IPS-NIHi11 (cell line): ENCODE measurements at regions not wholly inside any gene's neighbourhood (a gene's known extent, or its start where the extent isn't known, plus 50 kb on each side); places are given as distances from the start of the nearest gene placed in this dataset.
"Not testable (repeated sequence)": the region's sequence is repeated elsewhere in the genome, so short reads cannot be mapped to it uniquely, and the experiment has no call there.

ENCODE experiments used
- DNase-seq: peaks from one replicate; pipeline ENCODE4 v3.0.0; 2012; ENCODE audit warnings: mixed read lengths, low spot score

- no peak for DNase-seq
Observed at GRCh38 chr3:154818676-154819255, 261.4 kb upstream of the MME start.

DNA sequence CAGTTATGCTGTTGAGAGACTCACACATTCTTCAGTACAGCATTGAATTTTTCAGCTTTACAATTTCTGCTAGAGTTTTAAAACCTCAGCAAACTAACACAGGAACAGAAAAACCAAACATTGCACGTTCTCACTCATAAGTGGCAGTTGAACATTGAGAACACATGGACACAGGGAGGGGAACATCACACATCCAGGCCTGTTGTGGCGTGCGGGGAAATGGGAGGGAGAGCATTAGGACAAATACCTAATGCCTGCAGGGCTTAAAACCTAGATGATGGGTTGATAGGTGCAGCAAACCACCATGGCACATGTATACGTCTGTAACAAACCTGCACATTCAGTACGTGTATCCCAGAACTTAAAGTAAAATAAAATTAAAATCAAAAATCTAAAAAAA is 270.1 kb upstream of the MME start:
- not testable (repeated sequence) for DNase-seq

- DNase-seq, result no peak
Observed at GRCh38 chr3:154801729-154802128, 278.4 kb upstream of the MME start.

DNA sequence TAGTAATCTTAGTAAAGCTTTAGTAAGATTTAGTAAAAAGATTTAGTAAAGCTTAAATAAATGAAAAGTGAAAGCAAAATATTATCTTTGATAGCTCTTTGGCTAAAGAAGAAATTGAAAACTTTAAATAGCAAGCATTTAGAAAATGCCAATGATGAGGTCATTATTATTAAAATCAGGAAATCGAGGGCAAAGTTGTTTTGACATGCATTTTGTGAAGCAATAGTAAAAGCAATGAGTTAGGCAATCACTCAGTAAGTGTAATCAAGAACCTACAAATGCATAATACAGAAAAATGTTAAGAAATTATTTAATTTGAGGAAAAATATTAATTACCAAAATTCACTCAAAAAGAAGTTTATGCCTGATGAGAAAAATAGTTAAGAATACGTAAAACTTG is 280.3 kb upstream of the MME start:
- DNase-seq, result no peak

DNA sequence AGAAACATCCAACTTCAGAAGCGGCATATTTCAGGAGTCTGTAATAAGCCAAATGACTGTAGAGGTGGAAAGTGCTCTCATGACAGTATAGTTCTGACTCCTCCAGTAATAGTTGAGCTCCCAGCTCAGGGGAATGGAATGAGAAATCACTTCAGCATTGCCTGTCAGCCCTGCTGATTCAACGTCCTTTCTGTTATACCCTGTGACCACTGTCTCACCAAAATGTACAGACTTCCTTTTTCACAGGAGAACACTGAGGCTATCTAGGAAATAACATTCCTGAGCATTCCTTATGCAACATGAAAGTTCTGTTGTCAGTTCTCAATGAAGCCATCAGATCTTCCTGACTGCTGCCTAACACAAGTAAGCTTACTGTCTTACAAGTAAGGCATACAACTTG is 284.5 kb upstream of the MME start:
- no peak for DNase-seq

- no peak for DNase-seq
Observed at GRCh38 chr3:154794814-154795445, 285.2 kb upstream of the MME start.

DNA sequence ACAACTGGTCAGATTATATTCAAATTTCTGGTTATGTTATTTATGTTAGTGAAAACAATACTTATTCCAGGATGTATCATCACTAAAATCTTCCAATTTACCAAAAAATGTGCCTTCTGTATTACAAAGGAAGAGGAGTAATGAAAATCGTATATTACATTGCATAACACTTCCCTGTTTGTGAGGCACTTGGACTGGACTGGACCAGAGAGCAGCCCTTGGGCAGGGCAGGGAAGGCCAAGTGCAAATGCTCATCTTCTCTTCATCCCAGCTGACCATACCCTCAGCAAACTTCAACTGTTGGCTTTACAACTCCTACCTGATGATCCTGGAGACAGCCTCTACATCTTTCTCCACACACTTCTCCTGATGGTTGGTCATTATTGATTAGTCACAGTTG is 285.7 kb upstream of the MME start:
- no peak for DNase-seq

GRCh38 chr3:154792828-154793227 is 287.3 kb upstream of the MME start:
- no peak for DNase-seq

GRCh38 chr3:154791611-154792010 is 288.5 kb upstream of the MME start:
- no peak for DNase-seq

DNA sequence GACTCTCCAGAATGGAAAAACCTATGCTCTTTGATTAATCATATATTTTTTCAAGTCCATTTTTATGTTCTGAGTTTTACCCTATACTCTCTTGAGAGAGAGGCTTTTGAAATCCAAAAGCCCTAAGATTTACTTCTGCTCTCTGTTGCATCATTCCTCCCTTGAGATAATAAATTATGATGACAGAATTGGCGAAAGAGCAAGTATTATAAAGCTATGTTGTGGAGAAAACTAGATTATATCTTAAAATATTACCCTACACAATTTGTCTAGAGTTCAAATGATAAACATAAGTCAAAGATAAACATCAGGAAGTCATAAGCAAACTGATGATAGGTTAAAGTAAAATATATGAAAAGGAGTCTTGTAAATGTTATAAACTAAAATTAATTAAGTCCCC is 293.4 kb upstream of the MME start:
- DNase-seq, result no peak

DNA sequence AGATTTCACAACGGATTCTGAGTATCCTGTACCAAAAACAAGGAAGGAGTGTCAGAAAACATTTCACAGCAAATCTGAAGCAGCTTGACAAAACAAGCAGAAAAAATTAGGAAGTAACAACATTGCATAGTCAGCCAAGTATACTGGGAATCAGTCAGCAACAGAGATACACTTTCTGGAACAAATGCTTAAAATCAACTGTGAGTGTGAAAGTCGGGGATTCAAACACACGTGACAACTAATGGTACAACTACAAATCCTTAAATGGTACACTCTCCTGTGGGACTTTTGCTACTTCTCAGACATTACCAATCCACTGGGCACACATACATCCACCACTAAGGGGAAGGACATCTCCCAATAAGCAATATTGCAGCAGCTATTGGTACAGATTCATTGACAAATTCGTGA is 296.6 kb upstream of the MME start:
- no peak for DNase-seq

DNA sequence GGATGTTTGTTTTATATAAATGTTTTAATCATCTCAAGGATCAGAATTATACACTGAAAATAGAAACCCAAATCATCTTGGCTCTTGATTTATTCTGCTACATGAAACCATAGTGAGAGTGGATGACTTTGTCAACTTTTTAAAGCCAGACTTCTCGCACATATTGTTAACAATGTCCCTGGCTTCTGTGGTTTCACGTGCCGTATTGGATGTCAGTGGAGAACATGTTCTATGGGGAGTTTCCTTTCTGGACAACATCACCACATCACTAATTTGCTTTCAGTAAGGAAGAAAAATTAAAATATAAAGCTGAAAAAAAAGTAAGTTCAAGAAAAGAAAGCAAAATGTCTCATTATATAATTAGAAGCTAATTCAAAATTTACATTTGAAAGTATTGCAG is 297.1 kb upstream of the MME start:
- DNase-seq, result no peak

- DNase-seq, result no peak
Observed at GRCh38 chr3:154782151-154782550, 298.0 kb upstream of the MME start.

DNA sequence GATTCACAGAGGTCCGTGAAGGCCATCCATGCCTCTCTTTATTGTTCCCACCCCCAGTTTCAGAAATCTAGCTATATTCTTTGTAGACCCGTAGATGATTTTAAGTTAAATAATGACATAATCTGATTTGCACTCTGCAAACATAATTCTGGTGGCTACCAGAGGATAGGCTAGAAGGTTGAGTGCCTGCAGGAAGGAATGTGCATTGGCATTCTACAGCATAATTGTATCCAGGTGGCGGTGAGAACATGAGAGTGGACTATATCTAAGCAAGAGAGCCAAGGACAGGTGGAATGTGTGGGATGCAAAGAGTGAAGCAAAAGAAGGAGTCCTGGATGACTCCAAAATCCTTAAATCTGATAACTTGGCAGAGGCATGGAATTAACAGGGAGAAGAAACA is 298.5 kb upstream of the MME start:
- DNase-seq, result no peak

GRCh38 chr3:154780263-154780662 is 299.9 kb upstream of the MME start:
- DNase-seq, result no peak

DNA sequence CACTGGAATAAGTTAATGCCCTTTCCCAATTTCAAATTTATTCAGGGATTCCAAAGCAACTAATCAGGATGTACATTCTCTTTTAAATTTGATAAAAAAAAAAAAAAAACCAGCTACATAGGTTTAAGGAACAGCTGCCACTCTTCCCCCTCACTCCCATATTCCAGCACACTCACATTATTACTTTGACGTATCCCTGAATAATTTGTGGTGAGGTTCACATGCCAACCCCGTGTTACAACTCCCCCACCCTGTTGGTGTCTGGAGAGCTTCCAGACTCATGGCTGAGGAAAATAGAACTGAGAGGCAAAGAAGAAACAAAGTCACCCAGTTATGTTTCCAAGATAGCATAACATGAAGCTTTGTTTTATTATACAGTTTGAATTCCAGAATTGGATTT is 300.5 kb upstream of the MME start:
- no peak for DNase-seq

- DNase-seq, result no peak
Observed at GRCh38 chr3:154778057-154778456, 302.1 kb upstream of the MME start.

DNA sequence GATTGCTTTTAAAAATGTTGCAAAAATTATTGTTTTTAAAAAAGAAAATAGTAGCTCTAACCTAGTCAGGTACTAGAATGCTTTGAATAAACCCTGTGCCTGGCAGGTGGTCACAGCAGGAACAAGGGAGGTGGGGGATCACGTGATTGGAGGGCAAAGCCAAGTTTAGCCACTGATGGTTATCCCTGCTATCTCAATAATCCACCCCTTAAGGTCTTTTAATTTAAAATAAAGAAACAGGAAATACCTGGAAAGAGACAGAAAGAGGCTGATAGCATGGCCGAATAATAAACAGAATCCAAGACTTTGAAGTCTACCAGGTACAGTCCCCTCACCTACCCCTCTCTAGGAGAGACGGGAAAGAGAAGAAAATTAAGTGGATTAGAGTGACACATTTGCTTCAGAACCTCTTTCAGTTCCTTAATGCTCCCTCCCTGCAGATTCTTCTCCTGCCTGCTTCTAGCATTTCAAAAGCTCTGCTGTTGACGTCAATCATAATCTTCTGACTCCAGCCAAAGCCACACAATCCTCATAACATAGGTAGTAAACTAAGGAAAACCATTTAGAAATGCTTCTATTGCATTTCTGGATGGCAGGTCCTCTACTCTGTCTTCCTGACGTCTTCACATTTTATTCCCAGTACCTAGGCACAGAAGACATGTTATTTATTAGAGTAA is 303.4 kb upstream of the MME start:
- DNase-seq, result no peak

- DNase-seq, result no peak
Observed at GRCh38 chr3:154775821-154776548, 304.1 kb upstream of the MME start.

DNA sequence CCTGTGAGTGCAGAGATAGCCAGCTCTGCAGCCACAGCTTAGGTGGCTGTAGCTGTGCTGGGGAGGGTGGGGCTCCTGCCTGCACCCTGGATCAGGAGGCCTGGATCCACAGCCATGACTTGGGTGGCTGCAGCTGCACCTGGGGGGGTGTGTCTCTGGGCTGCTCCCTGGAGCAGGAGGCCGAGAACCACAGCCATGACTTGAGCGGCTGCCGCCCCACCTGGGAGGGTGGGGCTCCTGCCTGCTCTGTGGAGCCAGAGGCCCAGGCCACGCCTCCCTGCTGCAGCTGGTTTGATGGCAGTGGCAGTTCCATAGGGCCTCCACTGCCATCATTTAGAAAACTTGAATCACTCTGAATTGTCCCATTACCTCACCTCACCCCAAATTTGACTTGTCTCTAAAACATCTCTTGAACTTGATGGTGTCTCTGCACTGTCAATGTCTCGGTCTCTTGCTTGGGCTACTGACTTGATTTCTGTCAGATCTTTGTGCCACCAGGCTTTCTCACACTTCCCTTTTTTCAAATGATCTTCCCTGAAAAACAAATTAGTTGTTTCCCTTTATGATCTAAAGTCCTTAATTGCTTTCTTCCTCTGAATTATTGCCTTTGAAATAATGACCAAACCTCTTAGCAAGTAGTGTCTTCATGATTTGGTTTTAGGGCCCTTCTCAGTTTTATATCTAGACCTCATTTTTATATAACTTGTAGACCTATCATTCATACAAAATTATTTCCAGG is 313.2 kb upstream of the MME start:
- DNase-seq, result no peak

DNA sequence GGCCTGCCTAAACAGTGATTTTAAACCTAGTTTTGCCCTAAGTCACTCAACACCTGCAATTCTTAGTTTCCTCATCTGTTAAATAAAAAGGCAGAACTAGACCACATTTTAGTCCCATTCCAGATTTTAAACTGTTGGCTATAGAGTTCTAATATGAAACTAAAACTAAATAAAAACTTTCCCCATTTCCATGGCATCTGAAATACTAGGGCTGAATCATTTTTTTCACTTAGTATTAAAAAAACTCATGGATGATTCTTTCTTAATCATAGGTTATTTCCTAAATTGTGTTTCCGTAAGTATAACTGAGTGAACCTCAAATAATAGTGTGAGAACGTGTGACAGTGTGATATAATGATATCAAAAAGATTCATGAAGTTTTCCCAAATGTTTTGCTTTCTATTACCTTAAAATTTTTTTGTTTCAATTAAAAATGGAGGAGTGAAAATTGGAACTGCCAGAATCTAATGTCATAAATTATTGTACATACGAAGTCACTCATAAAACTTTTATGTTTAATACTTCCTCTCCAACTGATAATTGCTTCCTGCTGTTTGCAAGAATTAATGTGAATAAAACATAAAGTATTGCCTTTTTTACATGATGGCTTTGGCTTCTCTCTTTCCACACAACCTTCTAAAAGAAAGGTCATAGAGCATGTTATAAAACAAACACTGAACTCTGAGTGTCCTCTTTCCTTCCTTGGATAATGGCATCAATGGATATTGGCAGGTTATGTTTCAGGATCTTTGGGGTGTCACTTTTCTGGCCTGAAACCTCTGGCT is 315.1 kb upstream of the MME start:
- DNase-seq, result no peak

DNA sequence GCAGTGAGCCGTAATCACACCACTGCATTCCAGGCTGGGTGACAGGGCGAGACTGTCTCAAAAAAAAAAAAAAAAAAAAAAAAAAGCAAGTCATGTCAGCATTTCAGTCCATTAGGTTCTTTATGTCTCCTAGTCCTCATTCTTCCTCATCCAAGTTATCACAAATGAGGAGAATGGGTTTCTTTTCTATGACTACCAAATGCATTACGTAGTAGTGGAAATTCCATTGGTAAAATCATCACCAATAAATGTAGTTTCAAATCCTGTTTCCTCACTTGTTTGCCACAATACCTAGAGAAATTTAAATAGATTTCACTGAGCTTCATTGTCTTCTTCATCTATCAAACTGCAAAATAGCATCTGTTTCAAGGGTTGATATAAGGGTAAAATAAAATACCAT is 317.6 kb upstream of the MME start:
- no peak for DNase-seq
